GM12878 (cell line): ENCODE measurements at regions not wholly inside any gene's neighbourhood (a gene's known extent, or its start where the extent isn't known, plus 50 kb on each side); places are given as distances from the start of the nearest gene placed in this dataset.

ENCODE experiments used
- ATAC-seq: fragments of 200-7000 bp; cut with Tn5 transposase; 3 replicates; pipeline ENCODE4 v1.9.1; 2020; ENCODE audit warnings: mild to moderate bottlenecking, moderate library complexity
- BruUV-seq: library from RNA; stranded (reverse); fragments of 400-500 nt; replicated peaks from 2 replicates; lab custom pipeline; 2021; lab: Mats Ljungman, UMichigan
- CTCF ChIA-PET: fragments of 300-600 bp; sonication (Branson Sonifier 250); formaldehyde crosslinking; extraction: SDS; loops from one replicate; lab custom pipeline; 2021; ENCODE audit warnings: inconsistent platforms; lab: Yijun Ruan, JAX
- POLR2A ChIA-PET: fragments of 350-600 bp; formaldehyde crosslinking; extraction: SDS; loops from one replicate; lab custom pipeline; 2021; ENCODE audit warnings: inconsistent platforms; lab: Charles Lee
- RAD21 ChIA-PET: fragments of 300-600 bp; sonication (Branson Sonifier 250); formaldehyde crosslinking; loops from one replicate; lab custom pipeline; 2023; ENCODE audit warnings: antibody characterized with exemption; ENCODE audit not compliant: unreplicated experiment; lab: Charles Lee
- SMC1A ChIA-PET: fragments of 300-600 bp; sonication (Branson Sonifier 250); formaldehyde crosslinking; loops from one replicate; lab custom pipeline; 2023; ENCODE audit not compliant: unreplicated experiment, uncharacterized antibody; lab: Charles Lee
- DNase-seq: peaks from one replicate; pipeline ENCODE4 v3.0.0-alpha.2; 2011; ENCODE audit warnings: low read depth, low spot score
- FAIRE-seq: peaks from 3 replicates; lab custom pipeline; 2011; peaks lifted over from hg19 to GRCh38; lab: Jason Lieb, UNC
- H2AFZ ChIP-seq: 2 replicates; pipeline ENCODE4 v1.6.0; 2011; ENCODE audit warnings: low read depth, low read length, control low read depth; ENCODE audit not compliant: control insufficient read depth
- H3K27ac ChIP-seq: 2 replicates; pipeline ENCODE4 v1.5.1; 2011; ENCODE audit warnings: control low read depth; ENCODE audit not compliant: control insufficient read depth, insufficient read depth
- H3K27me3 ChIP-seq, 2 experiments: replicated peaks in 1 of 2; 2 replicates each; pipeline versions ENCODE4 v1.6.0 to v1.6.1; 2011; ENCODE audit warnings: low read length in 1 of 2; ENCODE audit not compliant: control insufficient read depth in 2 of 2, insufficient read depth in 2 of 2
- H3K36me3 ChIP-seq, 2 experiments: 2 replicates each; pipeline ENCODE4 v1.5.1; 2011; ENCODE audit warnings: low read length in 1 of 2; ENCODE audit not compliant: control insufficient read depth in 2 of 2, insufficient read depth in 2 of 2
- H3K4me1 ChIP-seq: 2 replicates; pipeline ENCODE4 v1.6.1; 2011; ENCODE audit warnings: mild to moderate bottlenecking, low read length, moderate library complexity, mixed read lengths; ENCODE audit not compliant: control insufficient read depth, insufficient read depth
- H3K4me2 ChIP-seq: 2 replicates; pipeline ENCODE4 v1.6.0; 2011; ENCODE audit warnings: control low read depth; ENCODE audit not compliant: control insufficient read depth, insufficient read depth
- H3K4me3 ChIP-seq: fragments of 200-600 bp; sonication (generic); 2 replicates; pipeline ENCODE4 v1.5.1; 2016
- H3K79me2 ChIP-seq: 2 replicates; pipeline ENCODE4 v1.6.0; 2011; ENCODE audit warnings: low read length; ENCODE audit not compliant: control insufficient read depth, insufficient read depth
- H3K9ac ChIP-seq: 2 replicates; pipeline ENCODE4 v1.8.0; 2011; ENCODE audit warnings: low read length, control low read depth, mixed read lengths; ENCODE audit not compliant: control insufficient read depth, insufficient read depth
- H3K9me3 ChIP-seq: replicated peaks from 3 replicates; pipeline ENCODE4 v1.5.1; 2011; ENCODE audit warnings: mild to moderate bottlenecking, low read length; ENCODE audit not compliant: control insufficient read depth, insufficient read depth
- H4K20me1 ChIP-seq: 2 replicates; pipeline ENCODE4 v1.6.0; 2011; ENCODE audit not compliant: control insufficient read depth, insufficient read depth
- ATF7 ChIP-seq: fragments of 450-650 bp; IDR thresholded peaks from 2 replicates; pipeline ENCODE4 v1.6.1; 2016; ENCODE audit warnings: low read depth, mild to moderate bottlenecking
- BRCA1 ChIP-seq: IDR thresholded peaks from 2 replicates; pipeline ENCODE4 v1.6.1; 2011; ENCODE audit warnings: low read depth, low read length, improper control_type of control experiment
- CHD1 ChIP-seq: IDR thresholded peaks from 2 replicates; pipeline ENCODE4 v1.6.1; 2012; ENCODE audit warnings: low read depth, low read length, improper control_type of control experiment
- HDAC2 ChIP-seq: fragments of 200-600 bp; sonication (generic); IDR thresholded peaks from 2 replicates; pipeline ENCODE4 v1.6.1; 2017
- PML ChIP-seq: IDR thresholded peaks from 2 replicates; pipeline ENCODE4 v1.6.1; 2012; ENCODE audit warnings: low read length, inconsistent platforms
- RAD21 ChIP-seq: IDR thresholded peaks from 2 replicates; pipeline ENCODE4 v1.6.1; 2011; ENCODE audit warnings: mild to moderate bottlenecking, low read depth, low read length, moderate library complexity; ENCODE audit not compliant: insufficient read depth
- RBBP5 ChIP-seq: fragments of 200-600 bp; sonication (generic); conservative IDR thresholded peaks from 2 replicates; pipeline ENCODE4 v1.6.1; 2016
- RELA ChIP-seq: fragments of 450-650 bp; IDR thresholded peaks from 2 replicates; pipeline ENCODE4 v1.8.0; 2014; ENCODE audit warnings: borderline replicate concordance; ENCODE audit not compliant: partially characterized antibody
- TCF12 ChIP-seq: IDR thresholded peaks from 2 replicates; pipeline ENCODE4 v1.6.1; 2011; ENCODE audit warnings: low read depth, mild to moderate bottlenecking, low read length
- TCF3 ChIP-seq: IDR thresholded peaks from 2 replicates; pipeline ENCODE4 v1.6.1; 2012; ENCODE audit warnings: low read depth, mild to moderate bottlenecking, low read length, borderline replicate concordance; ENCODE audit not compliant: insufficient read depth
- ZSCAN29 ChIP-seq: fragments of 450-650 bp; IDR thresholded peaks from 2 replicates; pipeline ENCODE4 v1.6.1; 2017; ENCODE audit warnings: mild to moderate bottlenecking, moderate library complexity
- WGBS: methylation state at CpG from one replicate; pipeline ENCODE4 v1.1.6; 2016; ENCODE audit warnings: low lambda C conversion rate; ENCODE audit not compliant: insufficient replicate concordance, insufficient coverage; ENCODE audit errors: missing lambda C conversion rate; 5-methylcytosine and 5-hydroxymethylcytosine counted together
- in situ Hi-C: fragments of 300-500 bp; cut with MboI; formaldehyde crosslinking; loops from 9 replicates; pipeline ENCODE4 v1.14.3; 2018; ENCODE audit warnings: mixed read lengths
- intact Hi-C: fragments of 100-400 bp; cut with micrococcal nuclease; formaldehyde crosslinking; loops from one replicate; pipeline ENCODE4 v1.14.2; 2022; ENCODE audit not compliant: unreplicated experiment
- TF ChIP-seq, protein P1 (sequence below): fragments of 450-650 bp; IDR thresholded peaks from 2 replicates; pipeline ENCODE4 v1.6.1; 2014; ENCODE audit warnings: mild to moderate bottlenecking
- TF ChIP-seq, protein P2 (sequence below): fragments of 150-350 bp; IDR thresholded peaks from 2 replicates; pipeline ENCODE4 v1.6.1; 2016; ENCODE audit warnings: low read depth, low read length
- TF ChIP-seq, protein P3 (sequence below): IDR thresholded peaks from 2 replicates; pipeline ENCODE4 v1.6.1; 2012; ENCODE audit warnings: improper control_type of control experiment, low read depth, low read length; ENCODE audit not compliant: insufficient replicate concordance

DNA sequence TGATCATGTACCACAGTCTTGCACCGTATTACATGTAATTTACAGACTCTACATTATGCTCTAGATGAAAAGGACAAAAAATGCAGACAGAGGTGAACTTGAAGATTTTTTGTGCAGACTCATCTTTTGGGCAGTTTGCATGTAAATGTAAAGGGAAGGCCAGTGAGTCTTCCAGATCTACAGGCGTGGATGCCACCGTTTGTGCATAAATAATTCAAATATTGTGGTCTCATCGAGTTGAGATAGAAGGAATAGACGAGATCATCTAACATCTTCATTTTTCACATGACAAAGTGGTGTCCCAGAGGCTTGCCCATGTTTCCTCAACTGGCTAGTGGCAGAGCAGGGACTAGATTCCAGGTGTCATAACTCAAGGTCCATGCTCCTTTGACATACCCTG is 125.2 kb downstream of the ALX1 start (continued):
- TF ChIP-seq, protein P1, sequence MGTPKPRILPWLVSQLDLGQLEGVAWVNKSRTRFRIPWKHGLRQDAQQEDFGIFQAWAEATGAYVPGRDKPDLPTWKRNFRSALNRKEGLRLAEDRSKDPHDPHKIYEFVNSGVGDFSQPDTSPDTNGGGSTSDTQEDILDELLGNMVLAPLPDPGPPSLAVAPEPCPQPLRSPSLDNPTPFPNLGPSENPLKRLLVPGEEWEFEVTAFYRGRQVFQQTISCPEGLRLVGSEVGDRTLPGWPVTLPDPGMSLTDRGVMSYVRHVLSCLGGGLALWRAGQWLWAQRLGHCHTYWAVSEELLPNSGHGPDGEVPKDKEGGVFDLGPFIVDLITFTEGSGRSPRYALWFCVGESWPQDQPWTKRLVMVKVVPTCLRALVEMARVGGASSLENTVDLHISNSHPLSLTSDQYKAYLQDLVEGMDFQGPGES = no peak
- TF ChIP-seq HDAC2 = no peak
- TF ChIP-seq RAD21 = no peak
- TF ChIP-seq ZSCAN29 = no peak
- no peak for TF ChIP-seq ATF7
- TF ChIP-seq RBBP5 = no peak
- TF ChIP-seq, protein P2, sequence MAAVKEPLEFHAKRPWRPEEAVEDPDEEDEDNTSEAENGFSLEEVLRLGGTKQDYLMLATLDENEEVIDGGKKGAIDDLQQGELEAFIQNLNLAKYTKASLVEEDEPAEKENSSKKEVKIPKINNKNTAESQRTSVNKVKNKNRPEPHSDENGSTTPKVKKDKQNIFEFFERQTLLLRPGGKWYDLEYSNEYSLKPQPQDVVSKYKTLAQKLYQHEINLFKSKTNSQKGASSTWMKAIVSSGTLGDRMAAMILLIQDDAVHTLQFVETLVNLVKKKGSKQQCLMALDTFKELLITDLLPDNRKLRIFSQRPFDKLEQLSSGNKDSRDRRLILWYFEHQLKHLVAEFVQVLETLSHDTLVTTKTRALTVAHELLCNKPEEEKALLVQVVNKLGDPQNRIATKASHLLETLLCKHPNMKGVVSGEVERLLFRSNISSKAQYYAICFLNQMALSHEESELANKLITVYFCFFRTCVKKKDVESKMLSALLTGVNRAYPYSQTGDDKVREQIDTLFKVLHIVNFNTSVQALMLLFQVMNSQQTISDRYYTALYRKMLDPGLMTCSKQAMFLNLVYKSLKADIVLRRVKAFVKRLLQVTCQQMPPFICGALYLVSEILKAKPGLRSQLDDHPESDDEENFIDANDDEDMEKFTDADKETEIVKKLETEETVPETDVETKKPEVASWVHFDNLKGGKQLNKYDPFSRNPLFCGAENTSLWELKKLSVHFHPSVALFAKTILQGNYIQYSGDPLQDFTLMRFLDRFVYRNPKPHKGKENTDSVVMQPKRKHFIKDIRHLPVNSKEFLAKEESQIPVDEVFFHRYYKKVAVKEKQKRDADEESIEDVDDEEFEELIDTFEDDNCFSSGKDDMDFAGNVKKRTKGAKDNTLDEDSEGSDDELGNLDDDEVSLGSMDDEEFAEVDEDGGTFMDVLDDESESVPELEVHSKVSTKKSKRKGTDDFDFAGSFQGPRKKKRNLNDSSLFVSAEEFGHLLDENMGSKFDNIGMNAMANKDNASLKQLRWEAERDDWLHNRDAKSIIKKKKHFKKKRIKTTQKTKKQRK = no peak

DNA sequence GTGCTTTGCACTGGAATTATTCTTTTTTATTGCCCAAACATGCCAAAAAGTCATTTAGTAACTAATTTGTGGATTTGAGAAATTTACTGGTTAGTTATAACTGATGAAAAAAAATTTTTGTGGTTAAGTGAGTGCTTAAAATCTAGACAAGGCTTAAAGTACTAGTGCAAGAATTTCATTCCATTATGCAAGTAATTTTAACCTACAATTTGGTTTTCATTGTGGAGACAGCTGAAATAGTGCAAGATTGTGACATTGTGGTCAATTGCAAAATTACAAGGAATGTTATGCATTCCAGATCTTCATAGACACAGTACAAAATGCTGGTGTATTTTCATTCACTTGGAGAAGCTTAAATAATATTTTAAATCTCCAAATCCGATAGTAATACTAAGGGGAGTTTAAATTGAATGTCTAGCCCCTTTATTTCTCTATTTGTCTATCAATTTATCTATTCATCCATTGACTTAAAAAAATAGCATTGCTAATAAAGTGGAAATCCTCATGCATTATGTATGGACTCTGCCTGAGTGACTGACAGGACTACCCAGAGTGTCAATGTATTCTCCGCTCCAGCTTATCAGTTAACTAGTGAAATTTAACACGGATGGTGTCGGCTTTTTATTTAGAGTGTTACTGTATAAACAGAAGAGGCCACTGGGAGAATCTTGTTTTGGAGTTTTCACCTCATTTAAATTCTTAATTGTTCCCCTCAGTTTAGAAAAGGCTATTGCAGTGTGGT is 125.9 kb downstream of the ALX1 start:
- no peak overlapping the region for H3K9ac ChIP-seq
- H3K36me3 ChIP-seq = no peaks in the 10 kb centered on the region
- no peak overlapping the region for H3K4me2 ChIP-seq
- no peak for ATAC-seq
- H3K9me3 ChIP-seq = no peaks in the 10 kb centered on the region
- in situ Hi-C loops = no loop called here
- ChIA-PET CTCF (interaction anchor here (5.6 kb wide), 1 partner anchor 19 kb away, joined by 23 read pairs; no protein-coding TSS in a partner anchor), POLR2A (interaction anchor here (0.8 kb wide), 1 partner anchor 19 kb away, joined by 3 read pairs; no protein-coding TSS in a partner anchor), RAD21 (no interaction called here), SMC1A (interaction anchor here (1.0 to 1.8 kb wide), 3 partner anchors 9 to 39 kb away, joined by 3 to 7 read pairs (median 4); no protein-coding TSS in a partner anchor)
- no peaks in the 10 kb centered on the region for H3K27me3 ChIP-seq
- H3K79me2 ChIP-seq = no peaks in the 10 kb centered on the region
- H2AFZ ChIP-seq = no peak overlapping the region
- BruUV-seq = no TSS peak
- H3K4me1 ChIP-seq = no peaks in the 10 kb centered on the region
- FAIRE-seq = no peak
- H3K27ac ChIP-seq = no peak overlapping the region
- 16% methylated on average over 4 of the region's 4 CpGs for WGBS
- intact Hi-C loops = no loop called here
- no peak overlapping the region for H3K4me3 ChIP-seq
- DNase-seq = no peak
- no peaks in the 10 kb centered on the region for H4K20me1 ChIP-seq
- TF ChIP-seq RELA (no peak), CHD1 (no peak), TCF12 (no peak), BRCA1 (no peak), TCF3 (no peak), PML (no peak), RAD21 (no peak)
- TF ChIP-seq, protein P3, sequence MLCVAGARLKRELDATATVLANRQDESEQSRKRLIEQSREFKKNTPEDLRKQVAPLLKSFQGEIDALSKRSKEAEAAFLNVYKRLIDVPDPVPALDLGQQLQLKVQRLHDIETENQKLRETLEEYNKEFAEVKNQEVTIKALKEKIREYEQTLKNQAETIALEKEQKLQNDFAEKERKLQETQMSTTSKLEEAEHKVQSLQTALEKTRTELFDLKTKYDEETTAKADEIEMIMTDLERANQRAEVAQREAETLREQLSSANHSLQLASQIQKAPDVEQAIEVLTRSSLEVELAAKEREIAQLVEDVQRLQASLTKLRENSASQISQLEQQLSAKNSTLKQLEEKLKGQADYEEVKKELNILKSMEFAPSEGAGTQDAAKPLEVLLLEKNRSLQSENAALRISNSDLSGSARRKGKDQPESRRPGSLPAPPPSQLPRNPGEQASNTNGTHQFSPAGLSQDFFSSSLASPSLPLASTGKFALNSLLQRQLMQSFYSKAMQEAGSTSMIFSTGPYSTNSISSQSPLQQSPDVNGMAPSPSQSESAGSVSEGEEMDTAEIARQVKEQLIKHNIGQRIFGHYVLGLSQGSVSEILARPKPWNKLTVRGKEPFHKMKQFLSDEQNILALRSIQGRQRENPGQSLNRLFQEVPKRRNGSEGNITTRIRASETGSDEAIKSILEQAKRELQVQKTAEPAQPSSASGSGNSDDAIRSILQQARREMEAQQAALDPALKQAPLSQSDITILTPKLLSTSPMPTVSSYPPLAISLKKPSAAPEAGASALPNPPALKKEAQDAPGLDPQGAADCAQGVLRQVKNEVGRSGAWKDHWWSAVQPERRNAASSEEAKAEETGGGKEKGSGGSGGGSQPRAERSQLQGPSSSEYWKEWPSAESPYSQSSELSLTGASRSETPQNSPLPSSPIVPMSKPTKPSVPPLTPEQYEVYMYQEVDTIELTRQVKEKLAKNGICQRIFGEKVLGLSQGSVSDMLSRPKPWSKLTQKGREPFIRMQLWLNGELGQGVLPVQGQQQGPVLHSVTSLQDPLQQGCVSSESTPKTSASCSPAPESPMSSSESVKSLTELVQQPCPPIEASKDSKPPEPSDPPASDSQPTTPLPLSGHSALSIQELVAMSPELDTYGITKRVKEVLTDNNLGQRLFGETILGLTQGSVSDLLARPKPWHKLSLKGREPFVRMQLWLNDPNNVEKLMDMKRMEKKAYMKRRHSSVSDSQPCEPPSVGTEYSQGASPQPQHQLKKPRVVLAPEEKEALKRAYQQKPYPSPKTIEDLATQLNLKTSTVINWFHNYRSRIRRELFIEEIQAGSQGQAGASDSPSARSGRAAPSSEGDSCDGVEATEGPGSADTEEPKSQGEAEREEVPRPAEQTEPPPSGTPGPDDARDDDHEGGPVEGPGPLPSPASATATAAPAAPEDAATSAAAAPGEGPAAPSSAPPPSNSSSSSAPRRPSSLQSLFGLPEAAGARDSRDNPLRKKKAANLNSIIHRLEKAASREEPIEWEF = no peak
